ENCODE measurements at regions not wholly inside any gene's neighbourhood (a gene's known extent, or its start where the extent isn't known, plus 50 kb on each side); places are given as distances from the start of the nearest gene placed in this dataset.

DNA sequence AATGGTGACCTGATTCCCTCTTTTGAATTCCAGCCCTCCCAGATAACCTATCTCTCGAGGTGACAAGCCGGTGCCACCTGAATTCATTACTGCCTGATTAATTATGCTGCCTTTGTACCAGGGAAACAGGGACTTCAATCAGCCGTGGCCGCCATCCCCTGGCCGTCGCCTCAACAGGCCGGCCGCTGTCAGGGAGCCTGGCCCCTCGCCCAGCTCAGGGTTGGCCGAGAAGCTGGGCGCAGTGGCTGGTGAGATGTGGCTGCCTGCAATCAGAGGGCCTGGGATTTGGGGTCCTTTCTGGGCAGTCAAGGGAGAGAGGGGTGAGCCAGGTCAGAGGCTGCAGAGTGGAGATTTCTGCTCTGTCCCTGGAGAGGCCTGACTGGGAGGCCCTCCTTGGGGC is 91.2 kb downstream of the KCTD15 start (continued):
- TF ChIP-seq, protein P1, sequence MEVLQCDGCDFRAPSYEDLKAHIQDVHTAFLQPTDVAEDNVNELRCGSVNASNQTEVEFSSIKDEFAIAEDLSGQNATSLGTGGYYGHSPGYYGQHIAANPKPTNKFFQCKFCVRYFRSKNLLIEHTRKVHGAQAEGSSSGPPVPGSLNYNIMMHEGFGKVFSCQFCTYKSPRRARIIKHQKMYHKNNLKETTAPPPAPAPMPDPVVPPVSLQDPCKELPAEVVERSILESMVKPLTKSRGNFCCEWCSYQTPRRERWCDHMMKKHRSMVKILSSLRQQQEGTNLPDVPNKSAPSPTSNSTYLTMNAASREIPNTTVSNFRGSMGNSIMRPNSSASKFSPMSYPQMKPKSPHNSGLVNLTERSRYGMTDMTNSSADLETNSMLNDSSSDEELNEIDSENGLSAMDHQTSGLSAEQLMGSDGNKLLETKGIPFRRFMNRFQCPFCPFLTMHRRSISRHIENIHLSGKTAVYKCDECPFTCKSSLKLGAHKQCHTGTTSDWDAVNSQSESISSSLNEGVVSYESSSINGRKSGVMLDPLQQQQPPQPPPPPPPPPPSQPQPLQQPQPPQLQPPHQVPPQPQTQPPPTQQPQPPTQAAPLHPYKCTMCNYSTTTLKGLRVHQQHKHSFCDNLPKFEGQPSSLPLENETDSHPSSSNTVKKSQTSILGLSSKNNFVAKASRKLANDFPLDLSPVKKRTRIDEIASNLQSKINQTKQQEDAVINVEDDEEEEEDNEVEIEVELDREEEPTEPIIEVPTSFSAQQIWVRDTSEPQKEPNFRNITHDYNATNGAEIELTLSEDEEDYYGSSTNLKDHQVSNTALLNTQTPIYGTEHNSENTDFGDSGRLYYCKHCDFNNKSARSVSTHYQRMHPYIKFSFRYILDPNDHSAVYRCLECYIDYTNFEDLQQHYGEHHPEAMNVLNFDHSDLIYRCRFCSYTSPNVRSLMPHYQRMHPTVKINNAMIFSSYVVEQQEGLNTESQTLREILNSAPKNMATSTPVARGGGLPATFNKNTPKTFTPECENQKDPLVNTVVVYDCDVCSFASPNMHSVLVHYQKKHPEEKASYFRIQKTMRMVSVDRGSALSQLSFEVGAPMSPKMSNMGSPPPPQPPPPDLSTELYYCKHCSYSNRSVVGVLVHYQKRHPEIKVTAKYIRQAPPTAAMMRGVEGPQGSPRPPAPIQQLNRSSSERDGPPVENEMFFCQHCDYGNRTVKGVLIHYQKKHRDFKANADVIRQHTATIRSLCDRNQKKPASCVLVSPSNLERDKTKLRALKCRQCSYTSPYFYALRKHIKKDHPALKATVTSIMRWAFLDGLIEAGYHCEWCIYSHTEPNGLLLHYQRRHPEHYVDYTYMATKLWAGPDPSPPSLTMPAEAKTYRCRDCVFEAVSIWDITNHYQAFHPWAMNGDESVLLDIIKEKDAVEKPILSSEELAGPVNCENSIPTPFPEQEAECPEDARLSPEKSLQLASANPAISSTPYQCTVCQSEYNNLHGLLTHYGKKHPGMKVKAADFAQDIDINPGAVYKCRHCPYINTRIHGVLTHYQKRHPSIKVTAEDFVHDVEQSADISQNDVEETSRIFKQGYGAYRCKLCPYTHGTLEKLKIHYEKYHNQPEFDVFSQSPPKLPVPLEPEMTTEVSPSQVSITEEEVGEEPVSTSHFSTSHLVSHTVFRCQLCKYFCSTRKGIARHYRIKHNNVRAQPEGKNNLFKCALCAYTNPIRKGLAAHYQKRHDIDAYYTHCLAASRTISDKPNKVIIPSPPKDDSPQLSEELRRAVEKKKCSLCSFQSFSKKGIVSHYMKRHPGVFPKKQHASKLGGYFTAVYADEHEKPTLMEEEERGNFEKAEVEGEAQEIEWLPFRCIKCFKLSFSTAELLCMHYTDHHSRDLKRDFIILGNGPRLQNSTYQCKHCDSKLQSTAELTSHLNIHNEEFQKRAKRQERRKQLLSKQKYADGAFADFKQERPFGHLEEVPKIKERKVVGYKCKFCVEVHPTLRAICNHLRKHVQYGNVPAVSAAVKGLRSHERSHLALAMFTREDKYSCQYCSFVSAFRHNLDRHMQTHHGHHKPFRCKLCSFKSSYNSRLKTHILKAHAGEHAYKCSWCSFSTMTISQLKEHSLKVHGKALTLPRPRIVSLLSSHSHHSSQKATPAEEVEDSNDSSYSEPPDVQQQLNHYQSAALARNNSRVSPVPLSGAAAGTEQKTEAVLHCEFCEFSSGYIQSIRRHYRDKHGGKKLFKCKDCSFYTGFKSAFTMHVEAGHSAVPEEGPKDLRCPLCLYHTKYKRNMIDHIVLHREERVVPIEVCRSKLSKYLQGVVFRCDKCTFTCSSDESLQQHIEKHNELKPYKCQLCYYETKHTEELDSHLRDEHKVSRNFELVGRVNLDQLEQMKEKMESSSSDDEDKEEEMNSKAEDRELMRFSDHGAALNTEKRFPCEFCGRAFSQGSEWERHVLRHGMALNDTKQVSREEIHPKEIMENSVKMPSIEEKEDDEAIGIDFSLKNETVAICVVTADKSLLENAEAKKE (CRISPR knock-in tag; IDR thresholded peaks at IDR 0.05), result no peak
- TF ChIP-seq ZNF331 (CRISPR knock-in tag; IDR thresholded peaks at IDR 0.05; ENCODE audit: low read depth) (no peak), ZNF114 (CRISPR knock-in tag; IDR thresholded peaks at IDR 0.05) (no peak)

DNA sequence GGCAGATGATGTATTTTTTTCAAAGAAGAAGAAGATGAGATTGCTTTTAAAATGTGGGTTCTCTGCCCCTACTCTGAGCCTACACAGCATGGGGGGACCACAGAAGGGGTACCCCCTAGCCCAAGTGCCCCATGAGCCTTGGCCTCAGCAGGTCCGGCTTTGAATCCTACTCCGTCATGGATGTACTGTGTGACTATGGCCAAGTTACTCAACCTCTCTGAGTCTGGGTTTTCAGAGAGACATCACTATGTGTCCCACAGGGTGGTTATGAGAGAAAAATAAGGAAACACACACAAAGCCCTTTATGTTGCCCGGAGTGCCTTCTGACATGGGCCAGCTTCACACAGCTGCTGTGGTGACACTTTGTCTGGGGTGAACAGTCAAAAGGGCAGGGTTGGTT is 92.0 kb downstream of the KCTD15 start:
- no peaks in the 10 kb centered on the region for H3K27me3 Mint-ChIP-seq (ENCODE audit: insufficient read depth, low read depth, poor library complexity)
- H3K36me3 Mint-ChIP-seq (ENCODE audit: low read depth), result no peaks in the 10 kb centered on the region

More for the DNA sequence above, 92.0 kb downstream of the KCTD15 start:
- H3K36me3 ChIP-seq (ENCODE audit: insufficient read depth), result no peaks in the 10 kb centered on the region
- Mint-ChIP-seq H3K27ac (no peak overlapping the region), H3K9me3 (no peaks in the 10 kb centered on the region), H3K4me1 (peaks cover 27% of the 10 kb centered on the region), H3K4me3 (no peak overlapping the region)
- H3K4me2 ChIP-seq, result no peak overlapping the region
- H3K4me1 ChIP-seq (ENCODE audit: insufficient read depth), result peaks cover 13% of the 10 kb centered on the region
- no peaks in the 10 kb centered on the region for H3K79me2 ChIP-seq (replicated peaks; ENCODE audit: insufficient read depth)
- H4K20me1 ChIP-seq (replicated peaks; ENCODE audit: insufficient read depth), result no peaks in the 10 kb centered on the region
- ATAC-seq, result no peak
- no peak overlapping the region for H2AFZ ChIP-seq
- DNase-seq (ENCODE audit: low spot score), result no peak
- H3K9me2 ChIP-seq (ENCODE audit: insufficient read depth), result no peaks in the 10 kb centered on the region
- no peak overlapping the region for H3K27ac ChIP-seq (ENCODE audit: low read depth)
- peaks cover 3% of the 10 kb centered on the region for H3F3A ChIP-seq (replicated peaks; ENCODE audit: low read depth)
- TF ChIP-seq CREB1 (CRISPR knock-in tag; IDR thresholded peaks at IDR 0.05; ENCODE audit: low read depth), result no peak
- TF ChIP-seq JUNB (IDR thresholded peaks at IDR 0.05; ENCODE audit: unreplicated experiment), result no peak
- no peak for TF ChIP-seq ZNF331 (CRISPR knock-in tag; IDR thresholded peaks at IDR 0.05; ENCODE audit: low read depth)
- no peak for TF ChIP-seq EZH2phosphoT487 (IDR thresholded peaks at IDR 0.05; ENCODE audit: unreplicated experiment)
- no peak for TF ChIP-seq NANOG (IDR thresholded peaks at IDR 0.05; ENCODE audit: borderline replicate concordance)
- no peak for TF ChIP-seq EZH2 (IDR thresholded peaks at IDR 0.05; ENCODE audit: low read depth, unreplicated experiment)
- TF ChIP-seq, protein P2, sequence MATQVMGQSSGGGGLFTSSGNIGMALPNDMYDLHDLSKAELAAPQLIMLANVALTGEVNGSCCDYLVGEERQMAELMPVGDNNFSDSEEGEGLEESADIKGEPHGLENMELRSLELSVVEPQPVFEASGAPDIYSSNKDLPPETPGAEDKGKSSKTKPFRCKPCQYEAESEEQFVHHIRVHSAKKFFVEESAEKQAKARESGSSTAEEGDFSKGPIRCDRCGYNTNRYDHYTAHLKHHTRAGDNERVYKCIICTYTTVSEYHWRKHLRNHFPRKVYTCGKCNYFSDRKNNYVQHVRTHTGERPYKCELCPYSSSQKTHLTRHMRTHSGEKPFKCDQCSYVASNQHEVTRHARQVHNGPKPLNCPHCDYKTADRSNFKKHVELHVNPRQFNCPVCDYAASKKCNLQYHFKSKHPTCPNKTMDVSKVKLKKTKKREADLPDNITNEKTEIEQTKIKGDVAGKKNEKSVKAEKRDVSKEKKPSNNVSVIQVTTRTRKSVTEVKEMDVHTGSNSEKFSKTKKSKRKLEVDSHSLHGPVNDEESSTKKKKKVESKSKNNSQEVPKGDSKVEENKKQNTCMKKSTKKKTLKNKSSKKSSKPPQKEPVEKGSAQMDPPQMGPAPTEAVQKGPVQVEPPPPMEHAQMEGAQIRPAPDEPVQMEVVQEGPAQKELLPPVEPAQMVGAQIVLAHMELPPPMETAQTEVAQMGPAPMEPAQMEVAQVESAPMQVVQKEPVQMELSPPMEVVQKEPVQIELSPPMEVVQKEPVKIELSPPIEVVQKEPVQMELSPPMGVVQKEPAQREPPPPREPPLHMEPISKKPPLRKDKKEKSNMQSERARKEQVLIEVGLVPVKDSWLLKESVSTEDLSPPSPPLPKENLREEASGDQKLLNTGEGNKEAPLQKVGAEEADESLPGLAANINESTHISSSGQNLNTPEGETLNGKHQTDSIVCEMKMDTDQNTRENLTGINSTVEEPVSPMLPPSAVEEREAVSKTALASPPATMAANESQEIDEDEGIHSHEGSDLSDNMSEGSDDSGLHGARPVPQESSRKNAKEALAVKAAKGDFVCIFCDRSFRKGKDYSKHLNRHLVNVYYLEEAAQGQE (IDR thresholded peaks at IDR 0.05; ENCODE audit: unreplicated experiment), result no peak
- TF ChIP-seq, protein P3, sequence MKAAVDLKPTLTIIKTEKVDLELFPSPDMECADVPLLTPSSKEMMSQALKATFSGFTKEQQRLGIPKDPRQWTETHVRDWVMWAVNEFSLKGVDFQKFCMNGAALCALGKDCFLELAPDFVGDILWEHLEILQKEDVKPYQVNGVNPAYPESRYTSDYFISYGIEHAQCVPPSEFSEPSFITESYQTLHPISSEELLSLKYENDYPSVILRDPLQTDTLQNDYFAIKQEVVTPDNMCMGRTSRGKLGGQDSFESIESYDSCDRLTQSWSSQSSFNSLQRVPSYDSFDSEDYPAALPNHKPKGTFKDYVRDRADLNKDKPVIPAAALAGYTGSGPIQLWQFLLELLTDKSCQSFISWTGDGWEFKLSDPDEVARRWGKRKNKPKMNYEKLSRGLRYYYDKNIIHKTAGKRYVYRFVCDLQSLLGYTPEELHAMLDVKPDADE (IDR thresholded peaks at IDR 0.05), result no peak
- TF ChIP-seq, protein P4, sequence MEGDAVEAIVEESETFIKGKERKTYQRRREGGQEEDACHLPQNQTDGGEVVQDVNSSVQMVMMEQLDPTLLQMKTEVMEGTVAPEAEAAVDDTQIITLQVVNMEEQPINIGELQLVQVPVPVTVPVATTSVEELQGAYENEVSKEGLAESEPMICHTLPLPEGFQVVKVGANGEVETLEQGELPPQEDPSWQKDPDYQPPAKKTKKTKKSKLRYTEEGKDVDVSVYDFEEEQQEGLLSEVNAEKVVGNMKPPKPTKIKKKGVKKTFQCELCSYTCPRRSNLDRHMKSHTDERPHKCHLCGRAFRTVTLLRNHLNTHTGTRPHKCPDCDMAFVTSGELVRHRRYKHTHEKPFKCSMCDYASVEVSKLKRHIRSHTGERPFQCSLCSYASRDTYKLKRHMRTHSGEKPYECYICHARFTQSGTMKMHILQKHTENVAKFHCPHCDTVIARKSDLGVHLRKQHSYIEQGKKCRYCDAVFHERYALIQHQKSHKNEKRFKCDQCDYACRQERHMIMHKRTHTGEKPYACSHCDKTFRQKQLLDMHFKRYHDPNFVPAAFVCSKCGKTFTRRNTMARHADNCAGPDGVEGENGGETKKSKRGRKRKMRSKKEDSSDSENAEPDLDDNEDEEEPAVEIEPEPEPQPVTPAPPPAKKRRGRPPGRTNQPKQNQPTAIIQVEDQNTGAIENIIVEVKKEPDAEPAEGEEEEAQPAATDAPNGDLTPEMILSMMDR (conservative IDR thresholded peaks at IDR 0.05; ENCODE audit: low read depth in 2 of 2), result no peak
- no peak for TF ChIP-seq STAT1 (IDR thresholded peaks at IDR 0.05; ENCODE audit: unreplicated experiment)
- no peak for TF ChIP-seq POLR2AphosphoS5 (IDR thresholded peaks at IDR 0.05; ENCODE audit: low read depth)
- no peaks in the 10 kb centered on the region for H3K27me3 ChIP-seq (ENCODE audit: insufficient read depth)
- no peak overlapping the region for H3K4me3 ChIP-seq

Data from GM23338 (cell line).